GM18858 (cell line): ENCODE measurements at regions not wholly inside any gene's neighbourhood (a gene's known extent, or its start where the extent isn't known, plus 50 kb on each side); places are given as distances from the start of the nearest gene placed in this dataset.
"Not testable (repeated sequence)": the region's sequence is repeated elsewhere in the genome, so short reads cannot be mapped to it uniquely, and the experiment has no call there.

Source experiments
- ATAC-seq: cut with Tn5 transposase; IDR thresholded peaks from one replicate; pipeline ENCODE4 v1.9.1; 2021; ENCODE audit not compliant: unreplicated experiment

GRCh38 chr21:27814226-27814625 lies 847.3 kb upstream of the ADAMTS5 start:
- ATAC-seq, result no peak

- ATAC-seq, result no peak
These were observed 846.9 kb upstream of the ADAMTS5 start for GRCh38 chr21:27813750-27814149.

GRCh38 chr21:27813344-27813743 lies 846.5 kb upstream of the ADAMTS5 start:
- no peak for ATAC-seq

GRCh38 chr21:27812279-27812678 lies 845.4 kb upstream of the ADAMTS5 start:
- no peak for ATAC-seq

- no peak for ATAC-seq
These were observed 842.0 kb upstream of the ADAMTS5 start for GRCh38 chr21:27808923-27809322.

GRCh38 chr21:27807596-27807995 lies 840.7 kb upstream of the ADAMTS5 start:
- ATAC-seq, result no peak

GRCh38 chr21:27806281-27806680 lies 839.4 kb upstream of the ADAMTS5 start:
- ATAC-seq, result no peak

- ATAC-seq, result no peak
These were observed 838.8 kb upstream of the ADAMTS5 start for GRCh38 chr21:27805696-27806095.

GRCh38 chr21:27804515-27804914 lies 837.6 kb upstream of the ADAMTS5 start:
- ATAC-seq, result no peak

GRCh38 chr21:27803571-27803970 lies 836.7 kb upstream of the ADAMTS5 start:
- ATAC-seq, result no peak

GRCh38 chr21:27802816-27803475 lies 836.1 kb upstream of the ADAMTS5 start:
- ATAC-seq, result peak; percentile 53

- ATAC-seq, result no peak
These were observed 833.0 kb upstream of the ADAMTS5 start for GRCh38 chr21:27799861-27800260.

- no peak for ATAC-seq
These were observed 829.2 kb upstream of the ADAMTS5 start for GRCh38 chr21:27796106-27796505.

- no peak for ATAC-seq
These were observed 828.5 kb upstream of the ADAMTS5 start for GRCh38 chr21:27795418-27795817.

- no peak for ATAC-seq
These were observed 827.0 kb upstream of the ADAMTS5 start for GRCh38 chr21:27793901-27794300.

GRCh38 chr21:27787046-27787445 lies 820.2 kb upstream of the ADAMTS5 start:
- no peak for ATAC-seq

- no peak for ATAC-seq
These were observed 812.7 kb upstream of the ADAMTS5 start for GRCh38 chr21:27779606-27780005.

GRCh38 chr21:27776925-27777553 lies 810.2 kb upstream of the ADAMTS5 start:
- no peak for ATAC-seq

- no peak for ATAC-seq
These were observed 805.9 kb upstream of the ADAMTS5 start for GRCh38 chr21:27772816-27773215.

- ATAC-seq, result no peak
These were observed 805.1 kb upstream of the ADAMTS5 start for GRCh38 chr21:27771938-27772483.

- ATAC-seq, result no peak
These were observed 802.9 kb upstream of the ADAMTS5 start for GRCh38 chr21:27769763-27770162.

- not testable (repeated sequence) for ATAC-seq
These were observed 801.3 kb upstream of the ADAMTS5 start for GRCh38 chr21:27768046-27768637.
